D341Med (cell line): ENCODE measurements at regions not wholly inside any gene's neighbourhood (a gene's known extent, or its start where the extent isn't known, plus 50 kb on each side); places are given as distances from the start of the nearest gene placed in this dataset.

Source experiments
- DNase-seq: peaks from one replicate; pipeline ENCODE4 v3.0.0; 2012; ENCODE audit warnings: low spot score

GRCh38 chr12:58268069-58268468, 326.7 kb downstream of the ATP23 start:
- no peak for DNase-seq

GRCh38 chr12:58269476-58269875, 328.1 kb downstream of the ATP23 start:
- DNase-seq = no peak

- DNase-seq = no peak
Observed at GRCh38 chr12:58270966-58271705, 329.8 kb downstream of the ATP23 start.

GRCh38 chr12:58272461-58272860, 331.1 kb downstream of the ATP23 start:
- DNase-seq = no peak

- DNase-seq = no peak
Observed at GRCh38 chr12:58277231-58277630, 335.9 kb downstream of the ATP23 start.

GRCh38 chr12:58283553-58283952, 342.2 kb downstream of the ATP23 start:
- DNase-seq = no peak

GRCh38 chr12:58285551-58285950, 344.2 kb downstream of the ATP23 start:
- no peak for DNase-seq

GRCh38 chr12:58286353-58286752, 345.0 kb downstream of the ATP23 start:
- DNase-seq = no peak

- DNase-seq = peak; percentile 29
Observed at GRCh38 chr12:58288190-58288589, 346.8 kb downstream of the ATP23 start.

- no peak for DNase-seq
Observed at GRCh38 chr12:58291106-58291505, 349.7 kb downstream of the ATP23 start.

- DNase-seq = no peak
Observed at GRCh38 chr12:58293308-58293982, 352.1 kb downstream of the ATP23 start.

- DNase-seq = no peak
Observed at GRCh38 chr12:58295268-58295667, 353.9 kb downstream of the ATP23 start.

- DNase-seq = no peak
Observed at GRCh38 chr12:58296863-58297262, 355.5 kb downstream of the ATP23 start.

GRCh38 chr12:58298803-58299202, 357.4 kb downstream of the ATP23 start:
- no peak for DNase-seq

GRCh38 chr12:58299371-58299770, 358.0 kb downstream of the ATP23 start:
- no peak for DNase-seq

GRCh38 chr12:58301038-58301729, 359.8 kb downstream of the ATP23 start:
- no peak for DNase-seq

GRCh38 chr12:58301730-58302122, 360.4 kb downstream of the ATP23 start:
- DNase-seq = no peak

GRCh38 chr12:58302487-58303011, 361.2 kb downstream of the ATP23 start:
- no peak for DNase-seq

GRCh38 chr12:58306266-58307000, 365.1 kb downstream of the ATP23 start:
- DNase-seq = no peak

- DNase-seq = no peak
Observed at GRCh38 chr12:58309806-58310205, 368.4 kb downstream of the ATP23 start.

- no peak for DNase-seq
Observed at GRCh38 chr12:58310368-58310767, 369.0 kb downstream of the ATP23 start.
